Adrenal gland (tissue), 9 donors: ENCODE measurements at regions not wholly inside any gene's neighbourhood (a gene's known extent, or its start where the extent isn't known, plus 50 kb on each side); places are given as distances from the start of the nearest gene placed in this dataset.

ENCODE experiments used
- DNase-seq, 7 donors: peaks; one replicate each; pipeline ENCODE4 v3.0.0-alpha.2; 2019 to 2020
- H3K27ac ChIP-seq, 5 donors: fragments of 200-600 bp; sonication (generic) in 4 of 5; 1 replicate in 3 of 5; 2 replicates in 2 of 5; pipeline versions ENCODE4 v1.5.1 to v1.8.0; 2016 to 2020; ENCODE audit warnings: mild to moderate bottlenecking in 1 of 5
- H3K27me3 ChIP-seq: fragments of 200-600 bp; 2 replicates; pipeline ENCODE4 v1.8.0; 2021
- H3K36me3 ChIP-seq, 2 donors: fragments of 200-600 bp; replicated peaks in 1 of 2; 1 replicate in 1 of 2; 2 replicates in 1 of 2; pipeline versions ENCODE4 v1.5.1 to v1.8.0; 2018 to 2022
- H3K4me1 ChIP-seq, 2 donors: fragments of 200-600 bp; replicated peaks in 1 of 2; 1 replicate in 1 of 2; 2 replicates in 1 of 2; pipeline versions ENCODE4 v1.5.1 to v1.8.0; 2018 to 2021
- H3K4me3 ChIP-seq, 4 donors: fragments of 200-600 bp; sonication (generic) in 3 of 4; one replicate each; pipeline ENCODE4 v1.5.1; 2016 to 2018
- H3K9me3 ChIP-seq, 3 donors: fragments of 200-600 bp; sonication (generic) in 1 of 3; replicated peaks in 1 of 3; 1 replicate in 2 of 3; 2 replicates in 1 of 3; pipeline versions ENCODE4 v1.5.1 to v1.8.0; 2016 to 2021
- CTCF ChIP-seq, 6 experiments: fragments of 450-650 bp in 4 of 6; fragments of 200-600 bp in 2 of 6; sonication (generic) in 1 of 6; IDR thresholded peaks; 1 replicate in 5 of 6; 2 replicates in 1 of 6; pipeline versions ENCODE4 v1.5.1 to v1.8.0; 2016 to 2021; ENCODE audit warnings: antibody characterized with exemption in 6 of 6, mild to moderate bottlenecking in 2 of 6, moderate library complexity in 1 of 6
- POLR2A ChIP-seq, 2 donors: fragments of 450-650 bp; IDR thresholded peaks; one replicate each; pipeline ENCODE4 v1.6.1; 2017; ENCODE audit warnings: antibody characterized with exemption in 2 of 2, mild to moderate bottlenecking in 2 of 2, moderate library complexity in 1 of 2
- WGBS, 4 donors: extraction: QIAGEN DNeasy Blood & Tissue Kit in 2 of 4; methylation state at CpG; one replicate each; pipeline versions ENCODE4 v1.1.5 to v1.1.7; 2013 to 2017; 5-methylcytosine and 5-hydroxymethylcytosine counted together
- intact Hi-C, 2 donors: fragments of 100-400 bp; cut with DNase I; formaldehyde crosslinking; loops; one replicate each; pipeline versions ENCODE4 v1.14.1 to v1.15.0; 2022 to 2023
- donor health status: healthy with polysubstance abuse.
- donor health status: Bipolar disorder and iron deficiency.
- donor health status: DM: yes; HTN: yes; CAD: no.
- donor health status: DM: no; HTN: no; CAD: no.
- donor health status: DM: no; HTN: no; CAD: no.

GRCh38 chr2:5540856-5541255 is 151.3 kb upstream of the SOX11 start:
- intact Hi-C loops = no loop called here
- 53 to 61% (median 59%) methylated on average over 5 of the region's 5 CpGs for WGBS, 4 donors
- Histone ChIP-seq H3K4me1 (no peaks in the 10 kb centered on the region), H3K36me3 (no peaks in the 10 kb centered on the region), H3K9me3 (no peaks in the 10 kb centered on the region), H3K27me3 (no peaks in the 10 kb centered on the region), H3K4me3 (no peak overlapping the region), H3K27ac (no peak overlapping the region)
- DNase-seq = no peak
- TF ChIP-seq CTCF (IDR thresholded peaks at IDR 0.05) (no peak), POLR2A (IDR thresholded peaks at IDR 0.05) (no peak)

DNA sequence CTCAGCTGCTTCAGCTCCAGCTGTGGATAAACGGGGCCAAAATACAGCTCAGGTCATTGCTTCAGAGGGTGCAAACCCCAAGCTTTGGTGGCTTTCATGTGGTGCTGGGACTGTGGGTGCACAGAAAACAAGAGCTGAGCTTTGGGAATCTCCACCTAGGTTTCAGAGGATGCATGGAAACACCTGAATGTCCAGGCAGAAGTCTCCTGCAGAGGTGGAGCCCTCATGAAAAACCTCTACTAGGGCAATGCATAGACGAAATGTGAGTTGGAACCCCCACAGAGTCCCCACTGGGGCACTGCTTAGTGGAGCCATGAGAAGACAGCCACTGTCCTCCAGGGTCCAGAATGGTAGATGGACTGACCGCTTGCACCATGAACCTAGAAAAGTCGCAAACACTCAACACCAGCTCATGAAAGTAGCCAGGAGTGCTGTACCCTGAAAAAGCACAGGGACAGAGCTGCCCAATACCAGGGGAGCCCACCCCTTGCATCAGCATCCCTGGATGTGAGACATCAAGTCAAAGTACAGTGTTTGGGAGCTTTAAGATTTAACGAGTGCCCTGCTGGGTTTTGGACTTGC is 147.9 kb upstream of the SOX11 start:
- Histone ChIP-seq H3K4me3 (no peak overlapping the region), H3K9me3 (no peaks in the 10 kb centered on the region), H3K27me3 (no peaks in the 10 kb centered on the region), H3K27ac (no peak overlapping the region), H3K4me1 (no peaks in the 10 kb centered on the region), H3K36me3 (no peaks in the 10 kb centered on the region)
- TF ChIP-seq CTCF (IDR thresholded peaks at IDR 0.05) (no peak), POLR2A (IDR thresholded peaks at IDR 0.05) (no peak)
- intact Hi-C loops = no loop called here
- WGBS, 4 donors = 81 to 90% (median 87%) methylated on average over 5 of the region's 5 CpGs
- DNase-seq = no peak

DNA sequence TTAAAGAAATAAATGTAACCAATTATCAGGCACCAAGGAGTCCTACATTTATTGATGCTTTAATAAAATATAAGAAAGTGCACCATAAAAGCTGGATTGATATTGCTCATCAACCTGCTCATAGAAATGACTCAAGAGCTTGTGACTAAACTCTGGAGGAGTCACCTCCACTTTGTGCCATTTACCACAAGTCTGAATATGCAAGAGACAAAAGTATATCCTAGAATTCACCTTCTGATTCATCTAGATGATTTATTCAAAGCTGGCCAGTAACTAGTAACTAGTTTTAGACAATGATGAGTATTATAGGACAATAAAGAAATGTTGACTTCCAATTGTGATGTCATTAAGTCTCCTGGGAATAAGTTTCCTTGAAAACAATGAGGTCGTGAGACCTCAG is 146.0 kb upstream of the SOX11 start:
- no peaks in the 10 kb centered on the region for H3K36me3 ChIP-seq
- DNase-seq = no peak
- intact Hi-C loops = no loop called here
- H3K27ac ChIP-seq = no peak overlapping the region
- no peaks in the 10 kb centered on the region for H3K4me1 ChIP-seq
- TF ChIP-seq CTCF (IDR thresholded peaks at IDR 0.05) (no peak), POLR2A (IDR thresholded peaks at IDR 0.05) (no peak)
- H3K27me3 ChIP-seq = no peaks in the 10 kb centered on the region
- H3K4me3 ChIP-seq = no peak overlapping the region
- WGBS, 4 donors = 84 to 92% (median 86%) methylated on average over 1 of the region's 1 CpG
- H3K9me3 ChIP-seq = no peaks in the 10 kb centered on the region

DNA sequence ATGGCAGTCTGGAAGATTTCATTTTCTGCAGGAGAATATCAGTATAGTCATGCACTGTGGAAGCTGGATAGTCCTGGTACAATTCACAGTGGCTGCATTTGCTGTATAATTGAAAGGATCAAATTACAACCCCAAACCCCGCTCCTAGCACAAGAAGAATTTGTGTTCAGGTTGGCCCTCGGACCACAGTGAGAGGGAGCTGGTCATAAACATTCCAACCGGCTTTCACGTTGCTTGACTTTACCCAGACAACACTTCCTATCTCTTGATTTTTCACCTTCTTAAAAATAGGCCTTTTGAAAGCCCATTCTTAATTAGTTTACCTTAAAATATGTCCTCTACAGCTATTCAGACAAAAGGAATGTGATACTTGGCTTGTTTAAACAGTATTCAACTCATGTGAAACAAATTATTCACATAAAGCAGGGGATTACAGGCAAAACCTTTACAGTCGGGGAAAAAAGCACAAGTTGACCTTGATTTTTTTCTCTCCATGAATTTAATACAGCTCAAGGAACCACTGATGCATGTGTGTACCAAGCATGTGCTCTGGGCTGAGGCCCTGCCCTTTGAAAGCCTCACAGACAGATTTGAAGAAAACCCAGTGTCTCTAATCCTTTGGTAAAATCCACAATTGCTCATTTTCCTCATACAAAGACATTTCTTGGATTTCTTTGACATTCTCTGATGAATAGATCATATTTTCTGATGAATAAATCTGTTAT is 143.0 kb upstream of the SOX11 start:
- WGBS, 4 donors = 61 to 73% (median 67%) methylated on average over 5 of the region's 5 CpGs
- DNase-seq = no peak
- H3K36me3 ChIP-seq = no peaks in the 10 kb centered on the region
- H3K4me3 ChIP-seq = no peak overlapping the region
- H3K27ac ChIP-seq = no peak overlapping the region
- H3K4me1 ChIP-seq = no peaks in the 10 kb centered on the region
- H3K27me3 ChIP-seq = no peaks in the 10 kb centered on the region
- intact Hi-C loops = no loop called here
- H3K9me3 ChIP-seq = no peaks in the 10 kb centered on the region
- TF ChIP-seq POLR2A (IDR thresholded peaks at IDR 0.05) = no peak
- no peak for TF ChIP-seq CTCF (IDR thresholded peaks at IDR 0.05)
